Activated T-helper 1 cell treated with anti-CD3 and anti-CD28 coated beads, Interleukin-12 subunit alpha, Interleukin-12 subunit beta, Interleukin-2, Interleukin-4 antibody, amounts not matched to agents 30 ng/mL and 10 ng/mL and 1 ng/mL, durations not matched to agents 14 hours and 24 hours and 36 hours (primary cell): ENCODE measurements at regions not wholly inside any gene's neighbourhood (a gene's known extent, or its start where the extent isn't known, plus 50 kb on each side); places are given as distances from the start of the nearest gene placed in this dataset.

Experiments
- DNase-seq: peaks from one replicate; pipeline ENCODE4 v3.0.0; 2021; ENCODE audit warnings: low spot score
- H3K27ac Mint-ChIP-seq: one replicate; pipeline ENCODE4 v1.8.0; 2021; ENCODE audit warnings: mild to moderate bottlenecking, mixed read lengths
- H3K27me3 Mint-ChIP-seq: one replicate; pipeline ENCODE4 v1.8.0; 2022; ENCODE audit warnings: mild to moderate bottlenecking, moderate library complexity, mixed read lengths; ENCODE audit not compliant: insufficient read depth
- H3K36me3 Mint-ChIP-seq: one replicate; pipeline ENCODE4 v1.8.0; 2021; ENCODE audit warnings: low read depth, mixed read lengths
- H3K4me1 Mint-ChIP-seq: one replicate; pipeline ENCODE4 v1.8.0; 2021; ENCODE audit warnings: low read depth, mixed read lengths
- H3K4me3 Mint-ChIP-seq: one replicate; pipeline ENCODE4 v1.8.0; 2021; ENCODE audit warnings: mild to moderate bottlenecking, moderate library complexity, mixed read lengths
- H3K9me3 Mint-ChIP-seq: one replicate; pipeline ENCODE4 v1.8.0; 2021; ENCODE audit warnings: mixed read lengths
- intact Hi-C: fragments of 100-400 bp; cut with micrococcal nuclease; formaldehyde crosslinking; loops from one replicate; pipeline ENCODE4 v1.15.1; 2024

- no peaks in the 10 kb centered on the region for H3K36me3 Mint-ChIP-seq
- H3K4me3 Mint-ChIP-seq: no peak overlapping the region
- H3K9me3 Mint-ChIP-seq: peaks cover 12% of the 10 kb centered on the region
- no peak overlapping the region for H3K27ac Mint-ChIP-seq
- no peak for DNase-seq
- intact Hi-C loops: no loop called here
- H3K4me1 Mint-ChIP-seq: no peaks in the 10 kb centered on the region
- no peaks in the 10 kb centered on the region for H3K27me3 Mint-ChIP-seq
Measured at GRCh38 chr9:11414241-11414640, 801.4 kb upstream of the PTPRD start.

GRCh38 chr9:11417782-11418181 is 805.0 kb upstream of the PTPRD start:
- no peak overlapping the region for H3K27ac Mint-ChIP-seq
- peaks cover 22% of the 10 kb centered on the region for H3K9me3 Mint-ChIP-seq
- H3K27me3 Mint-ChIP-seq: no peaks in the 10 kb centered on the region
- no peak for DNase-seq
- intact Hi-C loops: no loop called here
- no peak overlapping the region for H3K4me3 Mint-ChIP-seq
- H3K36me3 Mint-ChIP-seq: no peaks in the 10 kb centered on the region
- no peaks in the 10 kb centered on the region for H3K4me1 Mint-ChIP-seq

GRCh38 chr9:11431490-11431889 is 818.7 kb upstream of the PTPRD start:
- Mint-ChIP-seq H3K4me3 (no peak overlapping the region), H3K27ac (no peak overlapping the region), H3K4me1 (no peaks in the 10 kb centered on the region), H3K36me3 (no peaks in the 10 kb centered on the region), H3K27me3 (no peaks in the 10 kb centered on the region), H3K9me3 (peaks cover 30% of the 10 kb centered on the region)
- no peak for DNase-seq
- intact Hi-C loops: no loop called here

GRCh38 chr9:11432361-11432760 is 819.6 kb upstream of the PTPRD start:
- intact Hi-C loops: no loop called here

DNA sequence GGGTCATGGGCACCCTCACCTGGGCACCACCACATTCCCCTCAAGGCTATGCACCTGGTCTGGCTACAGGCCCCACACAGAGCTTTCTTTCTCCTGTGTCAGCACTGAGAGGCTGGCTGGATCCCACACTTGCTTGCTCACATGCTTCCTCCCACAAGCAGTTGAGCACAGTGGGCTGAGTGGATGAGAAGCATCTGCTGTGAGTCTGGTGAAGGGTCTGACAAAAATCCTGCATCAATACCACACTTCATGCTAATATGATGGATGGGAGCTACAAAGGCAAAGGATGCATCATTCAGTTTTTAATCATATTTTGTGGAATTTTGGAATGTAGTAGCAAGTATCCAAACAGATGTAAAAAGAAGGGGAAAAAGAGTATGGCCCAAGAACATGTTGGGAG is 830.8 kb upstream of the PTPRD start:
- Mint-ChIP-seq H3K4me1 (no peaks in the 10 kb centered on the region), H3K27me3 (no peaks in the 10 kb centered on the region), H3K27ac (no peak overlapping the region), H3K36me3 (no peaks in the 10 kb centered on the region), H3K4me3 (no peak overlapping the region), H3K9me3 (peaks cover 34% of the 10 kb centered on the region)
- intact Hi-C loops: no loop called here
- DNase-seq: no peak

More at GRCh38 chr9:11432361-11432760, 819.6 kb upstream of the PTPRD start:
- DNase-seq: no peak
- Mint-ChIP-seq H3K27ac (no peak overlapping the region), H3K9me3 (peaks cover 28% of the 10 kb centered on the region), H3K27me3 (no peaks in the 10 kb centered on the region), H3K36me3 (no peaks in the 10 kb centered on the region), H3K4me3 (no peak overlapping the region), H3K4me1 (no peaks in the 10 kb centered on the region)

- peaks cover 10% of the 10 kb centered on the region for H3K9me3 Mint-ChIP-seq
- intact Hi-C loops: no loop called here
Measured at GRCh38 chr9:11457825-11458790, 845.3 kb upstream of the PTPRD start.

GRCh38 chr9:11469745-11470144 is 856.9 kb upstream of the PTPRD start:
- intact Hi-C loops: no loop called here
- Mint-ChIP-seq H3K4me3 (no peak overlapping the region), H3K27ac (no peak overlapping the region), H3K9me3 (no peaks in the 10 kb centered on the region), H3K4me1 (no peaks in the 10 kb centered on the region), H3K36me3 (no peaks in the 10 kb centered on the region), H3K27me3 (no peaks in the 10 kb centered on the region)
- no peak for DNase-seq

More at GRCh38 chr9:11457825-11458790, 845.3 kb upstream of the PTPRD start:
- Mint-ChIP-seq H3K27me3 (no peaks in the 10 kb centered on the region), H3K27ac (no peak overlapping the region), H3K4me1 (no peaks in the 10 kb centered on the region), H3K36me3 (no peaks in the 10 kb centered on the region), H3K4me3 (no peak overlapping the region)
- no peak for DNase-seq

GRCh38 chr9:11471321-11471720 is 858.5 kb upstream of the PTPRD start:
- intact Hi-C loops: no loop called here
- DNase-seq: no peak
- Mint-ChIP-seq H3K27me3 (no peaks in the 10 kb centered on the region), H3K9me3 (no peaks in the 10 kb centered on the region), H3K4me1 (no peaks in the 10 kb centered on the region), H3K36me3 (no peaks in the 10 kb centered on the region), H3K27ac (no peak overlapping the region), H3K4me3 (no peak overlapping the region)

DNA sequence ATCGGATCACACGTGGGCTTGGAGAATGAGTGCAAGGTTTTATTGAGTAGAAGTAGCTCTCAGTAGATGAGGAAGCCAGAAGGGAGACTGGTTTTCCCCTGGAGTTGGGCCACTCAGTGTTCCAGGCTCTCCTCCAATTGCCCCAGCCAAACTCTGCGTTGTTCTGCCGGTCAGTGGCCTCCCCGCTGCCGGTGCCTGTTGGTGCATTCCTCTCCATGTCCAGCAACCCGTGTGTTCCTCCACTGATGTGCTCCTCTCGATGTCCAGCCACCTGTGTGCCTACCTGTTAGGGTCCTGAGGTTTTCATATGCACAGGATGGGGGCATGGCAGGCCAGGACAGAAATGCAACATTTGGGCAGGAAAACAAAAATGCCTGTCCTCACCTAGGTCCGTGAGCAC is 888.0 kb upstream of the PTPRD start:
- Mint-ChIP-seq H3K27ac (no peak overlapping the region), H3K27me3 (no peaks in the 10 kb centered on the region), H3K9me3 (peaks cover 22% of the 10 kb centered on the region), H3K4me1 (no peaks in the 10 kb centered on the region), H3K4me3 (no peak overlapping the region), H3K36me3 (no peaks in the 10 kb centered on the region)
- intact Hi-C loops: no loop called here
- DNase-seq: no peak

- H3K4me1 Mint-ChIP-seq: no peaks in the 10 kb centered on the region
- DNase-seq: no peak
- no peaks in the 10 kb centered on the region for H3K36me3 Mint-ChIP-seq
- no peak overlapping the region for H3K4me3 Mint-ChIP-seq
- peaks cover 15% of the 10 kb centered on the region for H3K9me3 Mint-ChIP-seq
- no peak overlapping the region for H3K27ac Mint-ChIP-seq
- intact Hi-C loops: no loop called here
- H3K27me3 Mint-ChIP-seq: no peaks in the 10 kb centered on the region
Measured at GRCh38 chr9:11506980-11507379, 894.2 kb upstream of the PTPRD start.

- peaks cover 4% of the 10 kb centered on the region for H3K9me3 Mint-ChIP-seq
- no peak overlapping the region for H3K4me3 Mint-ChIP-seq
- no peaks in the 10 kb centered on the region for H3K27me3 Mint-ChIP-seq
- H3K36me3 Mint-ChIP-seq: no peaks in the 10 kb centered on the region
- no peak for DNase-seq
- H3K4me1 Mint-ChIP-seq: no peaks in the 10 kb centered on the region
- intact Hi-C loops: no loop called here
- no peak overlapping the region for H3K27ac Mint-ChIP-seq
Measured at GRCh38 chr9:11537566-11537965, 924.8 kb upstream of the PTPRD start.

DNA sequence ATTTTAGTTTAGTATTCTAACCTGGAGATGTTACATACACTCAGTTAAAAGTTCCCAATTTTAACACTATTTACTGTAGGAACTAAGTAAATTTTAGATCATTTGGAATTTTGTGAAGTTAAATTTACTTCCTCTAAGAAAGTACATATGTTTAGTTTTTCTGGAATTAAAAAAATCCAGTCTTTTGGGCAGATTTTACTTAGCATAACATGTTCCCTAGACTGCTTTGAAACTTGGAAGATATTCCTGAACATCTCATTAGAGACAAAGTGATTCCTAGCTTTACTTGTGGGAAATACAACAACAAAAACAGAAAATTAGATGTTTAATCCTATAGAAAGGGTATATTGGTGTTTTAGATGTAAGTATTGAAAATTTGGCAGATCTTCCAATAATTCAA is 930.0 kb upstream of the PTPRD start:
- no peak overlapping the region for H3K27ac Mint-ChIP-seq
- H3K4me1 Mint-ChIP-seq: no peaks in the 10 kb centered on the region
- intact Hi-C loops: no loop called here

DNA sequence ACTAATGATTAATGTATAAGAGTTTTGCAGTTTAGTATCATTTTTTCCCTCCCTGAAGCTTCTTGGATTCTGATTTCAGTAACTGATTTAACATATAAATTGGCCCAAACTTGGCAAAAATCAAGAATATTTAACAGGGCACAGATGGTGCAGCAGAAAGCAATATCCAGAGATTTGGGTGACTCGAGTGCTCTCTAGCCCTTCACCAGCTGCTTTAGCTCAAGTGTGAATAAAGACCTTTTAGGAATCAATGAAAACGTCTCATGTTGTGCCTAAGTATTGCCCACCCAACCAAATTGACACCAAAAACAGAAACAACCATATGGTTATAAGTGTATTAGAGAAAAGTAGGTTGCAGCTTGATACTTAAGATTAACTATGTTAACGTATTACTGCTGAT is 933.4 kb upstream of the PTPRD start:
- Mint-ChIP-seq H3K27ac (no peak overlapping the region), H3K9me3 (peaks cover 3% of the 10 kb centered on the region), H3K4me1 (no peaks in the 10 kb centered on the region), H3K27me3 (no peaks in the 10 kb centered on the region), H3K4me3 (no peak overlapping the region), H3K36me3 (no peaks in the 10 kb centered on the region)
- intact Hi-C loops: no loop called here
- DNase-seq: no peak

More for the DNA sequence above, 930.0 kb upstream of the PTPRD start:
- H3K27me3 Mint-ChIP-seq: no peaks in the 10 kb centered on the region
- H3K4me3 Mint-ChIP-seq: no peak overlapping the region
- no peaks in the 10 kb centered on the region for H3K36me3 Mint-ChIP-seq
- H3K9me3 Mint-ChIP-seq: peaks cover 3% of the 10 kb centered on the region
- no peak for DNase-seq
